ENCODE measurements at regions not wholly inside any gene's neighbourhood (a gene's known extent, or its start where the extent isn't known, plus 50 kb on each side); places are given as distances from the start of the nearest gene placed in this dataset.

DNA sequence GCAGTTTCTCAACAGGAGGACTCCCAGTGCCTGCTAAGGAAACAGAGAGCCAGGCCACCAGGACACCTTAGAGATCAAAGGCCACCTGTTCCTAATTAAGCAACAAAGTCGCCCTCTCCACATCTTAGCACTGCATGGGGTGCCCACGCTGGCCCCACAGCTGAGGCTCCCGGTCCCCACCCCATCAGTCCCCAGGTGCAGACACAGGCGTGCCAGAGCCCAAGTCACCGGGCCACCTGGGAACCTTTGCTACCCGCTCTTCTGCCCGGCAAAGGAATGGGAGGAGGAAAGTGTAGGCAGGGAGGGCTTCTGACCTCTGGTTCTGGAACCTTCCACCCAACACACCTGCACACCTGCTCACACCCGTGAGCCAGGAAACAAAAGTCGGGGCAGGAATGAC is 85.5 kb upstream of the PRR5 start:
- TF ChIP-seq EZH2 (IDR thresholded peaks at IDR 0.05; ENCODE audit: insufficient read depth, low read length) (no peak), CTCF (IDR thresholded peaks at IDR 0.05; ENCODE audit: insufficient read depth, low read depth, low read length) (no peak)

GRCh38 chr22:44615602-44616180 is 86.3 kb upstream of the PRR5 start:
- Histone ChIP-seq H3K4me2 (ENCODE audit: low read length) (no peak overlapping the region), H3K9me3 (ENCODE audit: insufficient read depth, low read depth, low read length) (peaks cover 20% of the 10 kb centered on the region), H3K27me3 (ENCODE audit: insufficient read depth, low read length) (no peaks in the 10 kb centered on the region), H2AFZ (ENCODE audit: low read depth, low read length) (no peak overlapping the region), H3K79me2 (ENCODE audit: insufficient read depth, low read length) (no peaks in the 10 kb centered on the region), H4K20me1 (ENCODE audit: insufficient read depth, low read length) (no peaks in the 10 kb centered on the region), H3K4me1 (ENCODE audit: insufficient read depth, low read length) (peaks cover 7% of the 10 kb centered on the region), H3K9ac (ENCODE audit: low read length) (no peak overlapping the region), H3K36me3 (ENCODE audit: insufficient read depth, low read length) (no peaks in the 10 kb centered on the region), H3K27ac (ENCODE audit: low read depth, low read length) (no peak overlapping the region), H3K4me3 (ENCODE audit: insufficient read depth, low read depth, low read length) (no peak overlapping the region)
- FAIRE-seq = no peak
- no peak for DNase-seq (ENCODE audit: low read depth)
- Mint-ChIP-seq H3K4me1 (ENCODE audit: low read depth, unreplicated experiment) (no peaks in the 10 kb centered on the region), H3K27ac (ENCODE audit: unreplicated experiment) (no peak overlapping the region), H3K36me3 (ENCODE audit: low read depth, unreplicated experiment) (no peaks in the 10 kb centered on the region), H3K4me3 (ENCODE audit: unreplicated experiment) (no peak overlapping the region), H3K27me3 (ENCODE audit: low read depth, unreplicated experiment) (peaks cover 6% of the 10 kb centered on the region), H3K9me3 (ENCODE audit: unreplicated experiment) (peaks cover 28% of the 10 kb centered on the region)
- TF ChIP-seq EZH2 (IDR thresholded peaks at IDR 0.05; ENCODE audit: insufficient read depth, low read length) (no peak), CTCF (IDR thresholded peaks at IDR 0.05; ENCODE audit: insufficient read depth, low read depth, low read length) (no peak)

More for the DNA sequence above, 85.5 kb upstream of the PRR5 start:
- H3K4me2 ChIP-seq (ENCODE audit: low read length) = no peak overlapping the region
- H3K27me3 Mint-ChIP-seq (ENCODE audit: low read depth, unreplicated experiment) = peaks cover 8% of the 10 kb centered on the region
- H3K4me1 ChIP-seq (ENCODE audit: insufficient read depth, low read length) = peaks cover 7% of the 10 kb centered on the region
- H3K36me3 Mint-ChIP-seq (ENCODE audit: low read depth, unreplicated experiment) = no peaks in the 10 kb centered on the region
- no peak for DNase-seq (ENCODE audit: low read depth)
- H3K27ac ChIP-seq (ENCODE audit: low read depth, low read length) = no peak overlapping the region
- peaks cover 16% of the 10 kb centered on the region for H3K9me3 ChIP-seq (ENCODE audit: insufficient read depth, low read depth, low read length)
- no peaks in the 10 kb centered on the region for H4K20me1 ChIP-seq (ENCODE audit: insufficient read depth, low read length)
- no peaks in the 10 kb centered on the region for H3K79me2 ChIP-seq (ENCODE audit: insufficient read depth, low read length)
- H3K9me3 Mint-ChIP-seq (ENCODE audit: unreplicated experiment) = peaks cover 22% of the 10 kb centered on the region
- FAIRE-seq = no peak
- H3K27ac Mint-ChIP-seq (ENCODE audit: unreplicated experiment) = no peak overlapping the region
- H3K9ac ChIP-seq (ENCODE audit: low read length) = no peak overlapping the region
- no peaks in the 10 kb centered on the region for H3K4me1 Mint-ChIP-seq (ENCODE audit: low read depth, unreplicated experiment)
- no peaks in the 10 kb centered on the region for H3K36me3 ChIP-seq (ENCODE audit: insufficient read depth, low read length)
- H3K4me3 Mint-ChIP-seq (ENCODE audit: unreplicated experiment) = no peak overlapping the region
- H3K27me3 ChIP-seq (ENCODE audit: insufficient read depth, low read length) = no peaks in the 10 kb centered on the region
- no peak overlapping the region for H2AFZ ChIP-seq (ENCODE audit: low read depth, low read length)
- H3K4me3 ChIP-seq (ENCODE audit: insufficient read depth, low read depth, low read length) = no peak overlapping the region

DNA sequence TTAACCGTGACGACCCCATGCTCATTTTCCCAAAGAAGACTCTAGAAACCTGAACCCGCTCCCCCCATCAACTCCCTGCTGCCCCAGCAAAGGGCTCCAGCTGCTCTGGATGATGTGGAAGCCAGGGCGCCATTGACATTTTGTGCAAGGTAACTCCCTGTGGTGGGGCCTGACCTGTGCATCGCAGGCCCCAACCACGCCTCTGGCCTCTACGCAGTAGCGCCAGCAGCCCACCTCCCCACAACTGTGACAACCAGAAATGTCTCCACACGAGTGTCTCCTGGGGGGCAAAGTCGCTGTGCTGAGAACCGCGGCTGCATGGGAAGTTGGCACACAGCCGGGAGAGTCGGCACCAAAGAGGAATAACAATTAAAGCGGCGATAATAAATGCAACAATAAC is 86.9 kb upstream of the PRR5 start:
- FAIRE-seq (no peak), DNase-seq (ENCODE audit: low read depth) (no peak)
- Histone ChIP-seq H3K27ac (ENCODE audit: low read depth, low read length) (no peak overlapping the region), H3K9me3 (ENCODE audit: insufficient read depth, low read depth, low read length) (peaks cover 22% of the 10 kb centered on the region), H3K79me2 (ENCODE audit: insufficient read depth, low read length) (no peaks in the 10 kb centered on the region), H4K20me1 (ENCODE audit: insufficient read depth, low read length) (no peaks in the 10 kb centered on the region), H2AFZ (ENCODE audit: low read depth, low read length) (no peak overlapping the region), H3K4me1 (ENCODE audit: insufficient read depth, low read length) (peaks cover 4% of the 10 kb centered on the region), H3K27me3 (ENCODE audit: insufficient read depth, low read length) (no peaks in the 10 kb centered on the region), H3K36me3 (ENCODE audit: insufficient read depth, low read length) (no peaks in the 10 kb centered on the region), H3K9ac (ENCODE audit: low read length) (no peak overlapping the region), H3K4me3 (ENCODE audit: insufficient read depth, low read depth, low read length) (no peak overlapping the region), H3K4me2 (ENCODE audit: low read length) (no peak overlapping the region)
- peaks cover 32% of the 10 kb centered on the region for H3K9me3 Mint-ChIP-seq (ENCODE audit: unreplicated experiment)
- H3K4me1 Mint-ChIP-seq (ENCODE audit: low read depth, unreplicated experiment) = no peaks in the 10 kb centered on the region
- no peaks in the 10 kb centered on the region for H3K36me3 Mint-ChIP-seq (ENCODE audit: low read depth, unreplicated experiment)
- peaks cover 5% of the 10 kb centered on the region for H3K27me3 Mint-ChIP-seq (ENCODE audit: low read depth, unreplicated experiment)
- TF ChIP-seq CTCF (IDR thresholded peaks at IDR 0.05; ENCODE audit: insufficient read depth, low read depth, low read length) (no peak), EZH2 (IDR thresholded peaks at IDR 0.05; ENCODE audit: insufficient read depth, low read length) (no peak)
- H3K4me3 Mint-ChIP-seq (ENCODE audit: unreplicated experiment) = no peak overlapping the region
- H3K27ac Mint-ChIP-seq (ENCODE audit: unreplicated experiment) = no peak overlapping the region

Data from astrocyte (in vitro differentiated cells and primary cell).